Fibroblast of skin of left quadriceps (primary cell): ENCODE measurements at regions not wholly inside any gene's neighbourhood (a gene's known extent, or its start where the extent isn't known, plus 50 kb on each side); places are given as distances from the start of the nearest gene placed in this dataset.
"Not testable (repeated sequence)": the region's sequence is repeated elsewhere in the genome, so short reads cannot be mapped to it uniquely, and the experiment has no call there.

Experiments used
- DNase-seq, 2 experiments: peaks; one replicate each; pipeline ENCODE4 v3.0.0-alpha.2; 2013; ENCODE audit warnings: low read depth in 2 of 2

GRCh38 chr12:83378186-83378727 is 691.6 kb downstream of the TMTC2 start:
- DNase-seq = no peak

GRCh38 chr12:83365317-83365716 is 678.6 kb downstream of the TMTC2 start:
- DNase-seq = no peak

- no peak for DNase-seq
Measured at GRCh38 chr12:83361475-83361874, 674.8 kb downstream of the TMTC2 start.

GRCh38 chr12:83361071-83361470 is 674.4 kb downstream of the TMTC2 start:
- no peak for DNase-seq

GRCh38 chr12:83349907-83350611 is 663.4 kb downstream of the TMTC2 start:
- DNase-seq = no peak

- DNase-seq = no peak
Measured at GRCh38 chr12:83346333-83346732, 659.6 kb downstream of the TMTC2 start.

GRCh38 chr12:83343767-83344166 is 657.1 kb downstream of the TMTC2 start:
- no peak for DNase-seq

GRCh38 chr12:83335748-83336147 is 649.0 kb downstream of the TMTC2 start:
- DNase-seq = no peak

- no peak for DNase-seq
Measured at GRCh38 chr12:83326666-83327065, 640.0 kb downstream of the TMTC2 start.

- DNase-seq = no peak
Measured at GRCh38 chr12:83323866-83324265, 637.2 kb downstream of the TMTC2 start.

GRCh38 chr12:83322809-83323208 is 636.1 kb downstream of the TMTC2 start:
- DNase-seq = peak; percentile 21 to 26

GRCh38 chr12:83321971-83322370 is 635.3 kb downstream of the TMTC2 start:
- DNase-seq = no peak

- no peak for DNase-seq
Measured at GRCh38 chr12:83320350-83320749, 633.6 kb downstream of the TMTC2 start.

- DNase-seq = peak; percentile 63 to 71
Measured at GRCh38 chr12:83318386-83319098, 631.8 kb downstream of the TMTC2 start.

- no peak for DNase-seq
Measured at GRCh38 chr12:83317595-83317994, 630.9 kb downstream of the TMTC2 start.

- DNase-seq = no peak
Measured at GRCh38 chr12:83313827-83314226, 627.1 kb downstream of the TMTC2 start.

- no peak for DNase-seq
Measured at GRCh38 chr12:83313322-83313721, 626.6 kb downstream of the TMTC2 start.

GRCh38 chr12:83276904-83277303 is 590.2 kb downstream of the TMTC2 start:
- DNase-seq = no peak

- no peak for DNase-seq
Measured at GRCh38 chr12:83271201-83271600, 584.5 kb downstream of the TMTC2 start.

- no peak for DNase-seq
Measured at GRCh38 chr12:83265808-83266207, 579.1 kb downstream of the TMTC2 start.

- no peak for DNase-seq
Measured at GRCh38 chr12:83261998-83262397, 575.3 kb downstream of the TMTC2 start.

- DNase-seq = not testable (repeated sequence)
Measured at GRCh38 chr12:83260126-83260525, 573.4 kb downstream of the TMTC2 start.

GRCh38 chr12:83257726-83258125 is 571.0 kb downstream of the TMTC2 start:
- no peak for DNase-seq
